BJ (cell line): ENCODE measurements at regions not wholly inside any gene's neighbourhood (a gene's known extent, or its start where the extent isn't known, plus 50 kb on each side); places are given as distances from the start of the nearest gene placed in this dataset.
A peak's percentile ranks its signal among the peaks of the same experiment; 100 is the strongest.

Source experiments
- CTCF ChIA-PET: fragments of 350-600 bp; formaldehyde crosslinking; extraction: SDS; loops from one replicate; lab custom pipeline; 2021; ENCODE audit warnings: antibody characterized with exemption, inconsistent platforms; lab: Yijun Ruan, JAX
- POLR2A ChIA-PET: fragments of 300-600 bp; sonication (Branson Sonifier 250); formaldehyde crosslinking; extraction: SDS; loops from one replicate; lab custom pipeline; 2021; ENCODE audit warnings: antibody characterized with exemption; lab: Charles Lee
- DNase-seq: peaks from one replicate; pipeline ENCODE4 v3.0.0-alpha.2; 2011; ENCODE audit warnings: low read depth
- H3K27me3 ChIP-seq: 2 replicates; pipeline ENCODE4 v1.6.0; 2011; ENCODE audit warnings: low read length; ENCODE audit not compliant: control insufficient read depth, insufficient read depth
- H3K36me3 ChIP-seq: 2 replicates; pipeline ENCODE4 v1.5.1; 2011; ENCODE audit warnings: low read length; ENCODE audit not compliant: control insufficient read depth, insufficient read depth
- H3K4me3 ChIP-seq: 2 replicates; pipeline ENCODE4 v1.5.1; 2011; ENCODE audit warnings: low read depth, mild to moderate bottlenecking, control low read depth, low read length
- TF ChIP-seq, protein P1 (sequence below): IDR thresholded peaks from 2 replicates; pipeline ENCODE4 v1.5.1; 2011; ENCODE audit warnings: low read depth, mild to moderate bottlenecking, control low read depth, inconsistent platforms, low read length, moderate library complexity; ENCODE audit not compliant: insufficient read depth

DNA sequence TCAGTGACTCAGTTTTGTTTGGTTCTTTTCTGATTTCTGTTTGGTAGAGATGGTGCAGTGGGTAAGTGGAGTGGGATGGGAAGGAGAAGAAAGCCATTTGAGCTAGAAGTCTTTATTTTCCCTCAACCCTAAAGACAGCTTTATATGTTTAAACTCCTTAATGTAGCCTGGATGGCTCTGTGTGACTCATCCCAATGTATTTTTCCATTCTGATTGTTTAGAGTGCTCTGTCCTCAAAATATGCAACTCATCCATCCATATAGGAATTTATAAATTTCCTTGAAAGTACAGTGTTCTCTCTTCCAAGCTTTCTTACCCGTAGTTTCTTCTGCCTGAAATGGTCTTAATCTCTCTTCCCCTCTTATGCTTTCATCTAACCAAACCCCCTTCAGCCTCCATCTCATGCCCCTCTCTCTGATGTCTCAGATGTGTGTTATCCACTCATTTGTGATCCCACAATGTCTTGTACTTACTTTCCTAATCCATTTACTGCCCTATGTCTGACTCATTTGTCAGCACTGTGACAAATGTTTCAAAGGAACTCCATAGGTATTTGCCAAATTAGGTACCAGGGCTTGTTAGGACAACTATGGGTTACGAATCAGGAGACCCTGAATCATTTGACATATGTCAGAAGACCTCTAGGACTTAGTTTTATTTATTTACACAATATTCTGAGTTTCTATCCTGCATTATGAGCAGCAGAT lies 217.5 kb upstream of the SGCD start:
- ChIA-PET CTCF (no interaction called here), POLR2A (no interaction called here)
- TF ChIP-seq, protein P1, sequence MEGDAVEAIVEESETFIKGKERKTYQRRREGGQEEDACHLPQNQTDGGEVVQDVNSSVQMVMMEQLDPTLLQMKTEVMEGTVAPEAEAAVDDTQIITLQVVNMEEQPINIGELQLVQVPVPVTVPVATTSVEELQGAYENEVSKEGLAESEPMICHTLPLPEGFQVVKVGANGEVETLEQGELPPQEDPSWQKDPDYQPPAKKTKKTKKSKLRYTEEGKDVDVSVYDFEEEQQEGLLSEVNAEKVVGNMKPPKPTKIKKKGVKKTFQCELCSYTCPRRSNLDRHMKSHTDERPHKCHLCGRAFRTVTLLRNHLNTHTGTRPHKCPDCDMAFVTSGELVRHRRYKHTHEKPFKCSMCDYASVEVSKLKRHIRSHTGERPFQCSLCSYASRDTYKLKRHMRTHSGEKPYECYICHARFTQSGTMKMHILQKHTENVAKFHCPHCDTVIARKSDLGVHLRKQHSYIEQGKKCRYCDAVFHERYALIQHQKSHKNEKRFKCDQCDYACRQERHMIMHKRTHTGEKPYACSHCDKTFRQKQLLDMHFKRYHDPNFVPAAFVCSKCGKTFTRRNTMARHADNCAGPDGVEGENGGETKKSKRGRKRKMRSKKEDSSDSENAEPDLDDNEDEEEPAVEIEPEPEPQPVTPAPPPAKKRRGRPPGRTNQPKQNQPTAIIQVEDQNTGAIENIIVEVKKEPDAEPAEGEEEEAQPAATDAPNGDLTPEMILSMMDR, result no peak

DNA sequence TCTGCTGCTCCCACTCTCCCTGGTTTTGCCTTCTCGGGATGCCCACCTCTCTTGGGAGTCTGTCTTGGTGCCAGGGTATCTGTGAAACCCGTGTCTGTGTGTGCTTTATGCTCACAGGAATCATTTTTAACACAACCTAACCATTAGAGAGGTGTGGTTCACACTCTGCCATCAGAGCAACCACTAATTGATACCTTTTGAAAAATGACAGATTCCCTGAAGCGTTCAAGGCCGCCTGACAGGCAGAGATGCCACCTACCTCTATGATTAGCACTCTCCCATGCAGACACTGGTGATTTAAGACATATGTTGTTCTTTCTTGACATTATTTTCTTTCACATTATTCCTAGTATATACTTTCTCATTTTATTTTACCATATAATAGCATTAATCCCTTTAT lies 207.3 kb upstream of the SGCD start:
- no peak for DNase-seq
- H3K27me3 ChIP-seq, result no peaks in the 10 kb centered on the region
- no peak overlapping the region for H3K4me3 ChIP-seq
- CTCF ChIA-PET, result no interaction called here
- TF ChIP-seq, protein P1, result no peak
- POLR2A ChIA-PET, result no interaction called here
- H3K36me3 ChIP-seq, result no peaks in the 10 kb centered on the region

More for the DNA sequence above, 217.5 kb upstream of the SGCD start:
- no peak for DNase-seq
- H3K36me3 ChIP-seq, result no peaks in the 10 kb centered on the region
- H3K27me3 ChIP-seq, result no peaks in the 10 kb centered on the region
- no peak overlapping the region for H3K4me3 ChIP-seq

DNA sequence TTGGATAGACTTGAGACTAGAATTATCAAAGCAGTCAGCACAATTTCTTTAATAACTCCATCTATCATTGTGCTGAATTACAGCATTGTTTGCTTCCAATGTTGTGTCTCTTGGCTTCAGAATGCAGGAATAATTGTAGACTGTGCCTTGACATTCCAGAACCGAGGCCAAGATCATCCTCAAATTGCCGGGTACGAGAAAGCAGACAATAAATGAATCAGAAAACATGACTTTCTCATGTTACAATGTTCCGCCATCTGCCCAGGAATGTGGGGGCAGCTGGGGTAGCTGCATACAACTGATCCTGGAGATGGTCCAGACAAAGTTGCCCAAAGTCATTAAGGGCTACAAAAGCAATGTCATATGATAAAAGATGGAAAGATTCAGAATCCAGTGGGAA lies 206.2 kb upstream of the SGCD start:
- no peaks in the 10 kb centered on the region for H3K27me3 ChIP-seq
- no peak overlapping the region for H3K4me3 ChIP-seq
- DNase-seq, result no peak
- ChIA-PET CTCF (no interaction called here), POLR2A (no interaction called here)
- H3K36me3 ChIP-seq, result no peaks in the 10 kb centered on the region
- TF ChIP-seq, protein P1, result no peak

DNA sequence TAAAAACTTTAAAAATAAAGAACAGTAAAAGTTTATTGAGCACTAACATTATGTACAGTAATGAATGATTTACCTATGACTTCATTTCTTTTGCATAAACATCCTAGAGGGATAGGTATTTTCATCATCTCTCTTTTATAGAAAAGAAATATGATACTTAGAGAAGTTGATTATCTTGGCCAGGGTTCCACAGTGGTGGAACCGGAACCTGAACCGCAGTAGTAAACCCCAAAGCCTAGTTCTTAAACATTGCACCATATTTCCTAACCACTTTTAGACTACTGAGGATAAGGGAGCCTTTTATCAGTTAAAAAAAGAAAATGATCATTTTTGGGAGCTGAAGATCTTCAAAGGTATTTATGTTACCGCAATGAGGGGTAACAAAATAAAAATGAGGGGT lies 205.7 kb upstream of the SGCD start:
- no peak overlapping the region for H3K4me3 ChIP-seq
- no peaks in the 10 kb centered on the region for H3K36me3 ChIP-seq
- peak; percentile 41 for DNase-seq
- ChIA-PET CTCF (no interaction called here), POLR2A (no interaction called here)
- TF ChIP-seq, protein P1, result no peak
- no peaks in the 10 kb centered on the region for H3K27me3 ChIP-seq

DNA sequence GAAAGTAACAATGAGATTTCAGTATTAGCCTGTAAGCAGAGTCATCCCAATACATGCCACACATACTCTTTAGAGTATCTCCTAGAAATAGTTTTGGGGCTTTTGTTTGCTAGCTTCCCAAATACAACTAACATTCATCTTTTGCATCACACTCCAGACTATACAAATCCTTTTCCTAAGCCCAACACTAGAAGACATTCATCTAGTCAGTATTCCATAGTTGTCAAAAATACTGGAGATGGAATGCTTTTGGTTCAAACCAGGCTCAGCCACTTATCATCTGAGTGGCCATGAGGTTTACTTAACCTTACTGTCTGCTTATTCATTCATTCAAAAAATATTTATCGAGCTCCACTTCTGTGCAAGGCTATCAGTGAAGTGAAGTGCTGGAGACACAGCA lies 205.1 kb upstream of the SGCD start:
- H3K4me3 ChIP-seq, result no peak overlapping the region
- no peaks in the 10 kb centered on the region for H3K36me3 ChIP-seq
- no peaks in the 10 kb centered on the region for H3K27me3 ChIP-seq
- DNase-seq, result no peak
- ChIA-PET CTCF (interaction anchor here (1.0 kb wide), 1 partner anchor 261 kb away, joined by 3 read pairs; no protein-coding TSS in a partner anchor), POLR2A (no interaction called here)
- TF ChIP-seq, protein P1, result no peak
